ENCODE measurements at regions not wholly inside any gene's neighbourhood (a gene's known extent, or its start where the extent isn't known, plus 50 kb on each side); places are given as distances from the start of the nearest gene placed in this dataset.

DNA sequence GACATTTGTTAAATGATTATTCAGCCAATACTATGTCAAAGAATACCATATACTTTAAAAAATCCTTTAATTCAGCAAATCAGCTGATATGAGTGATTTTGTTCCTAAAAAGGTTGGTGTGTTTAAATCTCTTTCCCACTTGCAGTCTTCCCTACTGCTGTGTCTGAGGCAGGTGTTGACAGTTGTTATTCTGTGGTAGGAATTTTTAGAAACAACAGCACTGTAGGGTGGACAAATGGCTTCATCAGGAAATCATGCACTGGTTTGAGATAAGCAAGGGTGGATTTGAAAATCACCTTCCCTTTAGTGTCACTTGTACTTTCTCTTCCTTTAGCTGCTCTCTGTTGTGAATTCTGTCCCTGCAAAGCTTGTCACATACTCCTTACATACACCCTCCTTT, 213.7 kb upstream of the SGK1 start:
- TF ChIP-seq, protein P1, sequence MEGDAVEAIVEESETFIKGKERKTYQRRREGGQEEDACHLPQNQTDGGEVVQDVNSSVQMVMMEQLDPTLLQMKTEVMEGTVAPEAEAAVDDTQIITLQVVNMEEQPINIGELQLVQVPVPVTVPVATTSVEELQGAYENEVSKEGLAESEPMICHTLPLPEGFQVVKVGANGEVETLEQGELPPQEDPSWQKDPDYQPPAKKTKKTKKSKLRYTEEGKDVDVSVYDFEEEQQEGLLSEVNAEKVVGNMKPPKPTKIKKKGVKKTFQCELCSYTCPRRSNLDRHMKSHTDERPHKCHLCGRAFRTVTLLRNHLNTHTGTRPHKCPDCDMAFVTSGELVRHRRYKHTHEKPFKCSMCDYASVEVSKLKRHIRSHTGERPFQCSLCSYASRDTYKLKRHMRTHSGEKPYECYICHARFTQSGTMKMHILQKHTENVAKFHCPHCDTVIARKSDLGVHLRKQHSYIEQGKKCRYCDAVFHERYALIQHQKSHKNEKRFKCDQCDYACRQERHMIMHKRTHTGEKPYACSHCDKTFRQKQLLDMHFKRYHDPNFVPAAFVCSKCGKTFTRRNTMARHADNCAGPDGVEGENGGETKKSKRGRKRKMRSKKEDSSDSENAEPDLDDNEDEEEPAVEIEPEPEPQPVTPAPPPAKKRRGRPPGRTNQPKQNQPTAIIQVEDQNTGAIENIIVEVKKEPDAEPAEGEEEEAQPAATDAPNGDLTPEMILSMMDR (IDR thresholded peaks at IDR 0.05; ENCODE audit: low read depth, low read length), result no peak
- no peak for DNase-seq (ENCODE audit: extremely low read depth, low read depth)

DNA sequence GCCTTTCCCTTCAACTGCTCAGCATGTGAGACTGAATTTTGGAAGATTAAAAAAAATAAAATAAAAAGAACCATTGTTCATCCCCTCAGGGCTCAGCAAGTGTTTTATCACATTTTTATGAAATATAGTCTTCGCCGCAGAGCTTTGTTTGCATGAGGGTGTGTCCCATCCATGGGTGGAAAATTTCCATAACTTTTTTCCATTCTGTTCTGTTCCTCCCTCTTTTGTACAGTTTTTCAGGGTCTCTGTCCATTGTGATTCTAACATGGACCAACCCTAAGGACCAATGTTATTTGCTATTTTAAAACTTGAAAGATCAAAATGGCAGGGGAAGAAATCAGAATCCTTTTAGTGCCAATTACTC, 213.3 kb upstream of the SGK1 start:
- TF ChIP-seq, protein P1 (IDR thresholded peaks at IDR 0.05; ENCODE audit: low read depth, low read length), result no peak
- no peak for DNase-seq (ENCODE audit: extremely low read depth, low read depth)

DNA sequence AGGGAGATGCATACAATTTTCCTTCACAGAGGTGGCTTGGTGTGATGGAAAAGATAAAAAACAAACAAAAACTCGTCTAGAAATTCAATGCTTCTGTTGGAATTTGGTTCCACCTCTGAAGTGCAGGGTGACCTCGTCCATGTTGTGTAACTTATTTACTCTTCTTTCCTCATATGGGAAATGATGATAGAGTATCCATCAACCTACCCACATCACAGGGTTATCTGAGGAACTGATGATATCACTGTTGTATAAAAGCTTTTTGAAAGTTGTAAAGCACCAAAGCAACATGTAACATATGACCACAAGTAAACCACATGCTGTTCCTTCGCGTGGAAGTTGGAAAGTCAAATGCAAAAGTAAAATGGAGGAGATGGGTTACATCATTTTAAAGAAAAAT, 212.0 kb upstream of the SGK1 start:
- TF ChIP-seq, protein P1 (IDR thresholded peaks at IDR 0.05; ENCODE audit: low read depth, low read length), result no peak
- no peak for DNase-seq (ENCODE audit: extremely low read depth, low read depth)

DNA sequence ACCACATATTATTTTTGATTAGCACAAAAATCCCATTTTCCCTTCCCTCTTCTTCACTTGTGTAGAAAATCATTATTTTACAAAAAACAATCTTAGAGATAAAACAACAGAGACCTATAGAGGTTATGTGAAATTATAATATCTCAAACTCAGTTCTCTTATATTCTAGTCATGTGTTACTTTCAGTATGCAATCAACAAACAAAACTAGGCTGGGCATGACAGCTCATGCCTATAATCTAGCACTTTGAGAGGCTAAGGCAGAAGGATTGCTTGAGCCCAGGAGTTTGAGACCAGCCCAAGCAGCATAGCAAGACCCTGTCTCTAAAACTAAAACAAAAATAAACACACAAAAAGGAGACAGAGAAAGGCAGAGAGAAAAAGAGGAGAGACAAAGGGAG, 211.4 kb upstream of the SGK1 start:
- TF ChIP-seq, protein P1 (IDR thresholded peaks at IDR 0.05; ENCODE audit: low read depth, low read length), result no peak

DNA sequence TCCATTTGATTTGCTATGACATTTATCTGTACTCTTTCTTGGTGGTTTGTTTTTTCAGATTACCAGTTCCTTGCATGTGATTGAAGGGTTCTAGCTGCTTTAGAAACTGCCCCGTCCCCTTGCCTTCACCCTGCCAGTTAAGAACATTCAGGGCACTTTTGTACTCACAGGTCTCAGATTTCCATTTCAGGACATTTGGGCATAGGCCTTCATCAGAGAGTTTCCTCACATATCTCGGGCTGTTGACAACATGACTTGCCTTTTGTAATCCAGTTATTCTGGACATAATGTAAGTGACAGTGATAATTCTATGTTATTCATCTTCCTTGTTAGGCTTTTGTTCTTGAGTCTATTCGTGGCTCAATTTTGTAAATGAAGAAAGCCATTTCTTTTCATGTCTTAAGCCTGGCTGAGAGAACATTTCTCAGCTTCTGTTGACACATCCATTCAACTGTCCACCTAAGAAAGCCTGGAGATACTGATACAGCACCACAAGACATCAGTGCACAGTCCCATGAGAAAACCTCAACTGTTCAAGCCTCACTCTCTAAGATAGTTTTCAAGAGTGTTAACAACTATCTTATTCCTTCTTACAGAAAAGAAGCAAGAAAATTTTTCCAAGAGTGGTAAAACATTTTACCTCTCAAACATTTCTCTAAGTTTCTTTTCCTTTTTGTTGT, 209.3 kb upstream of the SGK1 start:
- DNase-seq (ENCODE audit: extremely low read depth, low read depth), result no peak
- TF ChIP-seq, protein P1 (IDR thresholded peaks at IDR 0.05; ENCODE audit: low read depth, low read length), result no peak

More for the DNA sequence above, 211.4 kb upstream of the SGK1 start:
- no peak for DNase-seq (ENCODE audit: extremely low read depth, low read depth)

DNA sequence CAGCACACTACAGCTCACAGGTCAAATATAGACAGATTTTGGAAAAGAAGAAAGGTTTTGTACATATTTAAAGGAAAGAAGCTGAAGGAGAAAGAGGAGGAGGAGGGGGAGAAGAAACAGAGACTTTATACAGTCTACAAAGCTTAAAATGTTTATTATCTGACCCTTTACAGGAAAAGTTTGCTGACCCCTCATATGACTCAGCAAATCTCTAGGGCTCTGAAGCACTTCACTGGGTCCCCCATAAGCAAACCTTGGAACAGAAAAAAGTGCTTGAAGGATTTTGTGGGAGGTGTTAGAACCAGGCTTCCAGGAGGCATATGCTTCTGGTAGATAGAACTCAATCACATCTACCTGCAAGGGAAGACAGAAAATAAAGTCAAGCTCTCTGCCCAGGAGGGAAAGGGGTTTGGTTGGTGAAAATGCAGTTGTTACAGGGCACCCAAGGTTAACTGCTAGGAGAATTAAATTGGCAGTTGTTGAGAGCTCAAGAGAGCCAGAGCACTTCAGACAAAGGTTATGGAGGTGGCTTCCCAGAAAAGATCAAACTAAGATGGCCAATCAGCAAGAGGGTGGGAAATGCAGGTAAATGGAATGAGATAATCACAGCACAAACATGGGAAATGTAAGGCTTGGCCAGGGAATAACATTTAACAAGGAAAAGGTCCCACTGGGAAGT, 207.4 kb upstream of the SGK1 start:
- TF ChIP-seq, protein P1 (IDR thresholded peaks at IDR 0.05; ENCODE audit: low read depth, low read length), result no peak
- DNase-seq (ENCODE audit: extremely low read depth, low read depth), result no peak

DNA sequence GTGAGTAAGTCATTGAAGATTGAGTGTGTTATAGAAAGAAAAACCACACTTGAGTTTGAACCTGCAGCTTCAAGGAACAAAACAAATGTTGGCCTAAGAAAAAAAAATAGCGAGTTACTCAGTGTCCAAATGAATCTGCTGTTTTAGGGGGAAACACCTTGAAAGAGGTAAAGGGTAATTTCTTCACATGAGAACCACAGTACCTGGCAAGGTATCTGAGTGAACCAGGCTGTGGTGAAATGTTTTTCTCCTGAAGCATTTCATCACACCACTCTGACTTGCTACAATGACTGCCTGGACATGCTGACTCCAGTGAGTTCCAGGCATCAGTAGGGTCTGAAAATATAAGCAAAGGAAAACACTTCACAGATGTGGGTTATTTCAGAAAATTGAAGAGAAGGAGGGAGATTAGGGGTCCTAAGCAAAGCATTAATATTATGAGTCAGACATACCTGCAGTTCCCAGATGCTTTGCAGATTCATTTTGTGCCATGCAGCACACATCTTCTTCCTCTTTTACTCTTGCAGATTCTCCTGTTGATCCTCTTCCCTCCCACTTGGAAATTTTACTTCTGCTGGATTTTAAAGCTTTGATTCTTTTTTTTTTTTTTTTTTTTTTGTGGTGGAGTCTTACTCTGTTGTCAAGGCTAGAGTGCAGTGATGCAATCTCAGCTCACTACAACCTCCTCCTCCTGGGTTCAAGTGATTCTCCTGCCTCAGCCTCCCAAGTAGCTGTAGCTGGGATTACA, 206.2 kb upstream of the SGK1 start:
- TF ChIP-seq, protein P1 (IDR thresholded peaks at IDR 0.05; ENCODE audit: low read depth, low read length), result no peak
- DNase-seq (ENCODE audit: extremely low read depth, low read depth), result no peak

All from AG09319 (cell line).